Neuronal stem cell (in vitro differentiated cells): ENCODE measurements at regions not wholly inside any gene's neighbourhood (a gene's known extent, or its start where the extent isn't known, plus 50 kb on each side); places are given as distances from the start of the nearest gene placed in this dataset.
A peak's percentile ranks its signal among the peaks of the same experiment; 100 is the strongest.

Source experiments
- DNase-seq: peaks from one replicate; pipeline ENCODE4 v3.0.0-alpha.2; 2013; ENCODE audit warnings: low spot score
- H2AFZ ChIP-seq: one replicate; pipeline ENCODE4 v1.6.1; 2013; ENCODE audit warnings: mild to moderate bottlenecking, low read length, inconsistent platforms
- H2AK5ac ChIP-seq: 2 replicates; pipeline ENCODE4 v1.6.1; 2013; ENCODE audit warnings: low read depth, mild to moderate bottlenecking, inconsistent platforms, low read length, moderate library complexity, mixed read lengths
- H2BK120ac ChIP-seq: 2 replicates; pipeline ENCODE4 v1.6.1; 2013; ENCODE audit warnings: low read depth, mild to moderate bottlenecking, inconsistent platforms, low read length, moderate library complexity, mixed read lengths
- H2BK12ac ChIP-seq: one replicate; pipeline ENCODE4 v1.6.1; 2013; ENCODE audit warnings: low read length, inconsistent platforms
- H2BK15ac ChIP-seq: 2 replicates; pipeline ENCODE4 v1.6.1; 2013; ENCODE audit warnings: mild to moderate bottlenecking, low read length, inconsistent platforms, mixed read lengths
- H2BK5ac ChIP-seq: one replicate; pipeline ENCODE4 v1.6.1; 2013; ENCODE audit warnings: inconsistent platforms, mild to moderate bottlenecking, low read length, moderate library complexity
- H3K14ac ChIP-seq: one replicate; pipeline ENCODE4 v1.6.1; 2013; ENCODE audit warnings: low read length, inconsistent platforms
- H3K18ac ChIP-seq: 2 replicates; pipeline ENCODE4 v1.6.1; 2013; ENCODE audit warnings: low read length, inconsistent platforms
- H3K23ac ChIP-seq: 2 replicates; pipeline ENCODE4 v1.6.1; 2013; ENCODE audit warnings: low read depth, mild to moderate bottlenecking, mixed read lengths, low read length, inconsistent platforms; ENCODE audit not compliant: poor library complexity
- H3K27ac ChIP-seq: replicated peaks from 3 replicates; pipeline ENCODE4 v1.5.1; 2013; ENCODE audit warnings: low read length, inconsistent platforms
- H3K27me3 ChIP-seq, 3 experiments: 2 replicates each; pipeline ENCODE4 v1.6.1; 2013; ENCODE audit warnings: low read length in 3 of 3, mild to moderate bottlenecking in 2 of 3, inconsistent platforms in 1 of 3, low read depth in 1 of 3, mixed read lengths in 1 of 3, moderate library complexity in 1 of 3; ENCODE audit not compliant: control insufficient read depth in 3 of 3, insufficient read depth in 3 of 3
- H3K36me3 ChIP-seq, 2 donors: replicated peaks in 1 of 2; 2 replicates each; pipeline ENCODE4 v1.6.1; 2013; ENCODE audit warnings: low read length in 2 of 2; ENCODE audit not compliant: control insufficient read depth in 2 of 2, insufficient read depth in 2 of 2
- H3K4ac ChIP-seq: 2 replicates; pipeline ENCODE4 v1.6.1; 2013; ENCODE audit warnings: inconsistent platforms, mild to moderate bottlenecking, low read length, moderate library complexity
- H3K4me1 ChIP-seq, 2 donors: 1 replicate in 1 of 2; 2 replicates in 1 of 2; pipeline ENCODE4 v1.6.1; 2013; ENCODE audit warnings: low read length in 2 of 2, low read depth in 1 of 2; ENCODE audit not compliant: control insufficient read depth in 2 of 2, insufficient read depth in 1 of 2
- H3K4me2 ChIP-seq: one replicate; pipeline ENCODE4 v1.6.1; 2013; ENCODE audit warnings: mild to moderate bottlenecking, low read length, inconsistent platforms; ENCODE audit not compliant: insufficient read depth, poor library complexity, severe bottlenecking
- H3K4me3 ChIP-seq, 2 donors: 2 replicates each; pipeline ENCODE4 v1.5.1; 2013; ENCODE audit warnings: low read length in 2 of 2, mild to moderate bottlenecking in 2 of 2, inconsistent platforms in 1 of 2, moderate library complexity in 1 of 2
- H3K79me1 ChIP-seq: one replicate; pipeline ENCODE4 v1.6.1; 2013; ENCODE audit warnings: low read depth, mild to moderate bottlenecking, inconsistent platforms, low read length, moderate library complexity
- H3K9ac ChIP-seq: one replicate; pipeline ENCODE4 v1.6.1; 2013; ENCODE audit warnings: mild to moderate bottlenecking, low read depth, low read length, inconsistent platforms; ENCODE audit not compliant: poor library complexity
- H3K9me3 ChIP-seq, 2 donors: replicated peaks in 1 of 2; 2 replicates each; pipeline versions ENCODE3 to v1.6.1; 2013; ENCODE audit warnings: low read length in 2 of 2, mild to moderate bottlenecking in 2 of 2, inconsistent platforms in 1 of 2, low read depth in 1 of 2, mixed read lengths in 1 of 2, moderate library complexity in 1 of 2; ENCODE audit not compliant: control insufficient read depth in 2 of 2, insufficient read depth in 1 of 2
- H4K8ac ChIP-seq: one replicate; pipeline ENCODE4 v1.6.1; 2013; ENCODE audit warnings: low read depth, mild to moderate bottlenecking, inconsistent platforms, low read length, moderate library complexity
- H4K91ac ChIP-seq: one replicate; pipeline ENCODE4 v1.6.1; 2013; ENCODE audit warnings: low read length, low read depth, mild to moderate bottlenecking, inconsistent platforms; ENCODE audit not compliant: poor library complexity
- WGBS, 2 donors: extraction: QIAGEN DNeasy Blood & Tissue Kit; methylation state at CpG; one replicate each; pipeline ENCODE4 v1.1.7; 2013; ENCODE audit warnings: missing lambda C conversion rate in 2 of 2, mixed read lengths in 1 of 2; ENCODE audit not compliant: insufficient read length in 2 of 2, insufficient replicate concordance in 1 of 2; ENCODE audit errors: extremely low coverage in 2 of 2; 5-methylcytosine and 5-hydroxymethylcytosine counted together

GRCh38 chr1:224502459-224503160, 68.0 kb upstream of the WDR26 start:
- no peak overlapping the region for H3K18ac ChIP-seq
- no peak overlapping the region for H4K8ac ChIP-seq
- peak overlapping the region; percentile 39 for H3K4me2 ChIP-seq
- no peaks in the 10 kb centered on the region for H3K36me3 ChIP-seq
- peaks cover 33 to 34% of the 10 kb centered on the region in 2 donors for H3K4me1 ChIP-seq
- no peak overlapping the region for H3K9ac ChIP-seq
- no peak overlapping the region for H2BK5ac ChIP-seq
- DNase-seq = peak; percentile 48
- H3K79me1 ChIP-seq = no peaks in the 10 kb centered on the region
- no CpG with 5 or more reads among the region's 12 CpGs for WGBS, 2 donors
- no peak overlapping the region for H3K14ac ChIP-seq
- no peak overlapping the region for H3K23ac ChIP-seq
- no peak overlapping the region for H2AK5ac ChIP-seq
- H2AFZ ChIP-seq = peak overlapping the region; percentile 86
- H2BK12ac ChIP-seq = no peak overlapping the region
- no peak overlapping the region for H4K91ac ChIP-seq
- peaks cover 0 to 2% (median 0%) of the 10 kb centered on the region in 3 experiments for H3K27me3 ChIP-seq
- no peak overlapping the region for H3K4ac ChIP-seq
- H3K9me3 ChIP-seq = no peaks in the 10 kb centered on the region
- no peak overlapping the region for H2BK15ac ChIP-seq
- H2BK120ac ChIP-seq = no peak overlapping the region
- peak overlapping the region; percentile 53 for H3K27ac ChIP-seq
- peak overlapping the region in 1 of 2 donors; percentile 23 for H3K4me3 ChIP-seq

- WGBS, 2 donors = no CpG with 5 or more reads among the region's 19 CpGs
- Histone ChIP-seq H2BK15ac (no peak overlapping the region), H3K4me2 (peak overlapping the region; percentile 35), H4K8ac (no peak overlapping the region), H3K9ac (no peak overlapping the region), H2AFZ (peak overlapping the region; percentile 86), H3K79me1 (no peaks in the 10 kb centered on the region), H3K9me3 (no peaks in the 10 kb centered on the region), H2BK5ac (peak overlapping the region; percentile 11), H3K27me3 (peaks cover 0 to 2% (median 0%) of the 10 kb centered on the region in 3 experiments), H3K36me3 (no peaks in the 10 kb centered on the region), H3K27ac (no peak overlapping the region), H3K14ac (no peak overlapping the region), H4K91ac (no peak overlapping the region), H3K18ac (peak overlapping the region; percentile 90), H2BK120ac (no peak overlapping the region), H3K4ac (no peak overlapping the region), H3K23ac (peak overlapping the region; percentile 70), H2AK5ac (no peak overlapping the region), H2BK12ac (no peak overlapping the region), H3K4me3 (peak overlapping the region in 1 of 2 donors; percentile 23), H3K4me1 (peaks cover 28 to 30% of the 10 kb centered on the region in 2 donors)
- peak; percentile 60 for DNase-seq
Measured at GRCh38 chr1:224503161-224504118, 68.8 kb upstream of the WDR26 start.

DNA sequence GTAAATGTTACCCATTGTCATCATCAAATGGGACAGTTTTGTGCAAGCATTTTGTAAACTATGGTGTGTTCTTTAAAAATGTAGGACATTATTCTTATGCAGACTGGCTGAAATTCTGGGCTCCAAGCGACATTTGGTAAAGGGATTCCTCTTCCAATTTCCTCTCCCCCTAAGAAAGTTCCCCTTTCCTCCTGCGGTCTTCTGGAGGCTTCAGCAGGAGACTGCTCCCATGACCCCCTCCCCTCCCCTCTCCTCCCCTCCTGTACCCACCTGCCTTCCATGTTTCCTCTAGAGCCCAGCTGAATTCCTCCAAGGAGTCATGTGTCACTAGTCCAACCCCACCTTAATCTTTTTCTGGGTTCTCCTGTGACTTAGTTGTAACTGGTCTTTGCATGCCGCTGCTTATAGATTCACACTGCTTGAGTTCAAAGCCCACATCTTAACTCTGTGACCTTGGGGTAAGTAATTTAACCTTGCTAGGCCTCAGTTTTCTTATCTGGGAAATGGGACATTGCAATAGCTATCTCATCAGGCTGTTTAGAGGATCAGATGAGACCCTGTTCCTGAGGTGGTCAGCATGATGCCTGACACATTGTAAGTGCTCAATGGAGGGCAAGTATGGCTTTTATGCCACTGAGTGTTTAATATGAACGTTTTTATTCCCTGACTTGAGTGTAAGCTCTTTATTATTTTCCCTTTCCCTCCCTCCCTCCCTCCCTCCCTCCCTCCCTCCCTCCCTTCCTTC, 69.9 kb upstream of the WDR26 start:
- H3K4me2 ChIP-seq = no peak overlapping the region
- peaks cover 0 to 2% (median 0%) of the 10 kb centered on the region in 3 experiments for H3K27me3 ChIP-seq
- H3K4ac ChIP-seq = no peak overlapping the region
- H3K4me1 ChIP-seq = peaks cover 23 to 26% of the 10 kb centered on the region in 2 donors
- no peak overlapping the region for H3K4me3 ChIP-seq
- no peak overlapping the region for H4K8ac ChIP-seq
- H3K14ac ChIP-seq = no peak overlapping the region
- H3K18ac ChIP-seq = no peak overlapping the region
- H2BK12ac ChIP-seq = no peak overlapping the region
- H2BK15ac ChIP-seq = no peak overlapping the region
- H2BK5ac ChIP-seq = no peak overlapping the region
- no peak overlapping the region for H3K23ac ChIP-seq
- H3K27ac ChIP-seq = no peak overlapping the region
- H3K36me3 ChIP-seq = no peaks in the 10 kb centered on the region
- no peaks in the 10 kb centered on the region for H3K9me3 ChIP-seq
- no peak overlapping the region for H2BK120ac ChIP-seq
- H3K79me1 ChIP-seq = no peaks in the 10 kb centered on the region
- DNase-seq = no peak
- no peak overlapping the region for H2AK5ac ChIP-seq
- WGBS, 2 donors = no CpG with 5 or more reads among the region's 4 CpGs
- no peak overlapping the region for H2AFZ ChIP-seq
- H4K91ac ChIP-seq = no peak overlapping the region
- H3K9ac ChIP-seq = no peak overlapping the region
